ENCODE measurements at regions not wholly inside any gene's neighbourhood (a gene's known extent, or its start where the extent isn't known, plus 50 kb on each side); places are given as distances from the start of the nearest gene placed in this dataset.

DNA sequence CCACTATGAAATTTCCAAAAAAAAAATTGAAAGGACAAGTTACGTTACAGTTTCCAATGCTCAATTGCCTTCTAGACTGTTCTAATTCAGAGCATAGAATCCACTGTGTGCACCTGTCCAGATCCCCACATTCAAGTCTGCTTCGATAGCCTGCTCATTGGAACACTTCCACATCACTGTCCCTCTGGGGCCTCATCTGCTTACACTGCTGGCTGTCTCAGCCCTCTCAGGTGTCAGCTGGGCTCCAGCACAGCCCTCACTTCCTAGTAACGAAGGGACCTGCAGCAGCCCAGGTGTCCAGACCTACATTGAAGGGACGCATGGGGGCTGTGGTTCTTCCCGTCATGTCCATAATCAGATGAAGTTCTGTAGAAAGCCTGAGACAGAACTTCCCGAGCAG is 94.3 kb upstream of the EMB start:
- TF ChIP-seq, protein P1, sequence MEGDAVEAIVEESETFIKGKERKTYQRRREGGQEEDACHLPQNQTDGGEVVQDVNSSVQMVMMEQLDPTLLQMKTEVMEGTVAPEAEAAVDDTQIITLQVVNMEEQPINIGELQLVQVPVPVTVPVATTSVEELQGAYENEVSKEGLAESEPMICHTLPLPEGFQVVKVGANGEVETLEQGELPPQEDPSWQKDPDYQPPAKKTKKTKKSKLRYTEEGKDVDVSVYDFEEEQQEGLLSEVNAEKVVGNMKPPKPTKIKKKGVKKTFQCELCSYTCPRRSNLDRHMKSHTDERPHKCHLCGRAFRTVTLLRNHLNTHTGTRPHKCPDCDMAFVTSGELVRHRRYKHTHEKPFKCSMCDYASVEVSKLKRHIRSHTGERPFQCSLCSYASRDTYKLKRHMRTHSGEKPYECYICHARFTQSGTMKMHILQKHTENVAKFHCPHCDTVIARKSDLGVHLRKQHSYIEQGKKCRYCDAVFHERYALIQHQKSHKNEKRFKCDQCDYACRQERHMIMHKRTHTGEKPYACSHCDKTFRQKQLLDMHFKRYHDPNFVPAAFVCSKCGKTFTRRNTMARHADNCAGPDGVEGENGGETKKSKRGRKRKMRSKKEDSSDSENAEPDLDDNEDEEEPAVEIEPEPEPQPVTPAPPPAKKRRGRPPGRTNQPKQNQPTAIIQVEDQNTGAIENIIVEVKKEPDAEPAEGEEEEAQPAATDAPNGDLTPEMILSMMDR (IDR thresholded peaks at IDR 0.05), result no peak
- TF ChIP-seq POLR2A (IDR thresholded peaks at IDR 0.05), result no peak

Measured in breast epithelium (tissue), 3 donors.